T follicular helper cell (primary cell): ENCODE measurements at regions not wholly inside any gene's neighbourhood (a gene's known extent, or its start where the extent isn't known, plus 50 kb on each side); places are given as distances from the start of the nearest gene placed in this dataset.

Experiments used
- DNase-seq: peaks from one replicate; pipeline ENCODE4 v3.0.0-alpha.2; 2020; ENCODE audit warnings: low read depth

DNA sequence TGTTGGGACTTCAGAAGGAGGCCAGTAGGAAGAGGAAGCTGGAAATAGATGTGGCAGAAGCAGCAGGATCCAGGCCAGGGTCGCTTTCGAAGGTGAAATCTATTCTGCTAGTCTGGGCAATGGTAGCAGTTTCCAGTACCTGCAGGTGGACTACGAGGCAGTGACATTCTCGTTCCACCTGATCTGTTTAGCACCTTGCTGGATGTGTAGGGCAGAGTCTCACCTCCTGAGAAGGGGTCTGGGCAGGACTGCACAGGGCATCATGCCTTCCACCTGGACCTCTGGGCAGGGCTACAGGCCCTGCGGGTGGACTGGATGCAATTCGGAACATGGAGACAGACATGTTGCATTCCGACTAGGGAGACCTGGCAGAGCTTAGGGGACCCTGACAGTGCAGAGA lies 254.8 kb upstream of the ZNF32 start:
- DNase-seq = no peak

DNA sequence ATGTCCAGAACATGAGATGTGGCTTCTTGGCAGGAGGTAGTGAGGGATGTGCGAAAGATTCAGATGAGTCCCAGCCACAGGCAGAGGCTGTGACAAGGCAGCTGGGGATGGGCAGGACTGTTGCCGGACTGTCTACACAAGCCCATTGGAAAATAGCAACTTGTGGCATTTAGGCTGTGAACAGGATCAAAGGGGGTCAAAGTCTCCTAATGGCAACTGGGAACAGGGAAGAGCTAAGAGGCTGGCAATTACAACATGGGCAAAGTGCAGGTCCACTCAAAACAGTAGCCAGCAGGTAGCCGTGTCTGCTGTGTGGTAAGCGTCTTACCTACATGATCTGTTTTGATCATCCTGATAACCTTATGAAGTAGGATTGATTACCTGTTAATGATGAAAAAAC lies 254.2 kb upstream of the ZNF32 start:
- no peak for DNase-seq

DNA sequence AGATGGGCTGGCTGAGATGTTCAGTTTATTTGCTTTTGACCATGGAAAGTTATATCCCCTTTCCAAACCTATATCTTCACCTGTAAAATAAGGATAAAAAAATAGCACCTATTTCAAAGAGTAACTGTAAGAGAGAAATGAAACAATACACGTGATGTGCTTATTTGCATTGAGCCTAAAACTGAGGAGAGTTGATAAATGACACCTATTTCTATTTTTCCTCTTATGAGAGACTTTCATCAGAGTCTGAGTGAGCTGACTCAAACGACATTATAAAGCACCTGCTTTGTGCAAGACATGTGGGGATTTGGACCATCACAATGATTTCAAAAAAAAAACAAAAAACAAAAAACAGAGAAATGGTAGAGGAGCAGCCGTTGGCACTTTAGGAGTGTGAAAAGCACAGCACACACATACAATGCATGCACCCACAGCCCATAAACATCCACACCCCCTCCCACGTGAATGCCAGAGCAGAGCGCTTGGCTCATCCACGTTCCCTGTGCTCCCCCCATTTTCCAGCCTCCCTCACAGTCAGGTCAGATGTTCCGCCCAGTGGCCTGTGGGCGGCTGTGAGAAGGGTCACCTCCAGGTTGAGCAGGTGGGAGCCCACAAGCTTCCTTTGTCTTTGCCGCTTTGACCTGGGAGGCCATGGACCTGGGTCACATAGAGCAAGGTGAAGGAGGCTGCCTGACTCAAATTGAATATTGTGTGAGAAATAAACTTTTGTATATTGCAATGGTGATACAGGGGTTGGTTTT lies 253.2 kb upstream of the ZNF32 start:
- no peak for DNase-seq

DNA sequence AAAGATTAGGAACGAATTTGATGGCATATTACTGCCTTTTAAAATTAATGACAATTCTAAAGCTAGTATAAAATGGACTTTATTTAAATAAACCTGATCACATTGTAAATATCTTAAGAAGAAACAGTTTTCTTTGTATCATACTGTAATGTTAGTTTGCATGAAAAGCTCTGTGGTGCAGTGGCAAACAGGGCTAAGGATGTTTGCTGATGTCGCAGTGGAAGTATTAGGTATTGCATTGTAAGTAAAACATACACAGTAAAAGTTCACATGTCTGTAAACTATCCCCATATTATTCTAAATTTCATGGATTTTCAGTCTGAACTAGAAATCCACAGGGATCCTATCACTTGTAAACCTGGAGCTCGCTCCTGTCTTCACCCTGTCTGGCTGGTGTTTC lies 252.6 kb upstream of the ZNF32 start:
- no peak for DNase-seq

DNA sequence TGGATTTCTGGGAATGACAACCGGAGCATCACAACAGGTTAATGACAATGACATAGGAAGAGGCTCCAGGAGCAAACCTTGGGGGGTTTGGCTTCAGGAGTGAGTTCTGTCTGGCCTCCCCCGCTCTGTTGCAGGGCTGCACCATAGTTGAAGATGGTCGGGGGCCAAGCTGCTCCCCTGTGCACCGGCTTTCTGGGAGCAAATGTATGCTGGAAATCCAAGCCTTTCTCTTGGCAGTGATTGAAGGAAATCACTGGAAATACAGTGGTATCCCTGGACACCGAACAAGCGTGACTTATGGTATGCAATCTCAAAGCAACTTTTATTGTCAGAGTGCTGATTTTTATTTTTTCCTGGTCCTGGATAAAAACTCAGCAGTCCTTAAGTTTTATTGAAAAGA lies 251.9 kb upstream of the ZNF32 start:
- DNase-seq = no peak

DNA sequence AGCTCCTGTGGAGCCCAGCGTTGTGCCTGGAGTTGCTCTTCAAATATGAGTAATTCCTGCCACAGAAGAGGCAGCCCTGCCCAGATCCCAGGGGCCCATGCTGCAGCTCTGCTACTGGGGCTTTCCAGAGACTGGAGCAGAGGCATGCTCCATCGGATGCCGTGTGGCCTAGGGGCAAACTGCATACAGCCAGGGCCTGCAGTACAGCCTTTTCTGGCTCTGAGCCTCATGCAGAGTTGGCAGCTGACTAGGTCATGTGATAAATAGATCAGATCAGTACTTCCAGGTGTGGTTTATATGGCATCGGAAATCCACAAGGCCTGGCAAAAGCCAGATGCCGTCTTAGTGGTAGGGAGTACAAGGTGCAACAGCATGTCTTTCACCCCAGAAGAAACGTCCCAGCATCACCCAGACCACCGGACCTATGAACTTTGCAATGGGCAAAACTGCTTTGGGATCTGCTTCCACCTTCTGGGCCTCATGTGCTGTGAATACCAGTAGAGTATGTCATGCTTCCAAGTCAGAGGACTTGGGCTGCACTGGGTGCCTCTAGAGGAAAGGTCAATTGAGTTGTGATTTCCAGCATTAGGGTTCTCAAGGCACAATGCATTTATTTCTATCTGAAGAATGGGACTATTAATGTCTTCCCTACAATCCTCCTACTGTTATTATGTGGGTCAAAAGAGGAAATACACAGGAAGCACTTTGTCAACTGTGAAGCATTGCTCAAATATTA lies 250.7 kb upstream of the ZNF32 start:
- DNase-seq = no peak

DNA sequence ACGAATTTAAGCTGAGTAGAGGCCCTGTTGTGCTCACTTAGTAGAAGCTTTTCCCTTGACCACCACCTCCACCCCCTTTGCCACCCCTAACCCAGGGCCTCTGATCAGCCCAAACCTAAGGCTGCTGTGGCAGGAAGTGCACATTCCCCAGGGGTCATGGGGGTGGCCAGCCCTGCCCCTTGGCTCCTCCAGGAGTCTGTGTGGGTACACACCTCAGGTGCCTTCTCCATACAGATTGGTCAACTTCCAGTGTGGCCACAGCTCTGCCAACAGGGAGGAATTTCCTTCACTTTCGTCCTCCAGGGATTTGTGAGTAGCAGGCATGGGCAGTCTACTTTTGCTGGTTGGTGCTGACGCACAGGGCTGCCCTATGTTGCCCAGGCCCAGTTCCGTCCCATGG lies 249.9 kb upstream of the ZNF32 start:
- no peak for DNase-seq

DNA sequence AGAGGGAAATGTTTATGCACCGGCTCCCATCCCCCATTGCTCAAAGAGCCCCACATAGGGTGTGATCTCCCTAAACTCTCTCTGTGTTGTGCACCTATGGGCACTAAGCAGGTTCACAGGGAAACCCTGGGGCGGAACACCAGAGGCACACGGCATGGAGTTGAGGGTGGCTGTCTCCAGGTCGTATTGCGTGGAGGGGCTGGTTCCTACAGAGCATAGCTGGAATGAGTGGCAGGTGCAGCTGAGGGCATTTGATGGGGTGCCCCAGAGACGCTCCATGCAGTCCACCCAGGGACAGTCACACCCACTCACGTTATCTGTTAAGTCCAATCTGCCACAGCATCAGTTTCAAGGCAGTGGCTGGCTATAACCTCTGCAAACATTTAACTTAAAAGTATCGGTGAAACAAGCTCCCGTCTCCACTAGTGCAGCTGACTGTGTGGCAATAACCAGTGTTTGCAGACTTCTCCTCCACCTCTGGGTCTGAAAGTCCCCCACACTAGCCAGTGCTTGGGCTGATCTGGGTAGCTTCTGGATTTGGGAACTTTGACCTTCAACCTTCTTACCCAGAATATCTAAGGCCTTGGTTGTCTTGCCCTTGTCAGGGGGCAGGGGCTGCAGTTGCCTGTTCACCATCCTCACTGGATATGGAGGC lies 249.2 kb upstream of the ZNF32 start:
- DNase-seq = no peak

DNA sequence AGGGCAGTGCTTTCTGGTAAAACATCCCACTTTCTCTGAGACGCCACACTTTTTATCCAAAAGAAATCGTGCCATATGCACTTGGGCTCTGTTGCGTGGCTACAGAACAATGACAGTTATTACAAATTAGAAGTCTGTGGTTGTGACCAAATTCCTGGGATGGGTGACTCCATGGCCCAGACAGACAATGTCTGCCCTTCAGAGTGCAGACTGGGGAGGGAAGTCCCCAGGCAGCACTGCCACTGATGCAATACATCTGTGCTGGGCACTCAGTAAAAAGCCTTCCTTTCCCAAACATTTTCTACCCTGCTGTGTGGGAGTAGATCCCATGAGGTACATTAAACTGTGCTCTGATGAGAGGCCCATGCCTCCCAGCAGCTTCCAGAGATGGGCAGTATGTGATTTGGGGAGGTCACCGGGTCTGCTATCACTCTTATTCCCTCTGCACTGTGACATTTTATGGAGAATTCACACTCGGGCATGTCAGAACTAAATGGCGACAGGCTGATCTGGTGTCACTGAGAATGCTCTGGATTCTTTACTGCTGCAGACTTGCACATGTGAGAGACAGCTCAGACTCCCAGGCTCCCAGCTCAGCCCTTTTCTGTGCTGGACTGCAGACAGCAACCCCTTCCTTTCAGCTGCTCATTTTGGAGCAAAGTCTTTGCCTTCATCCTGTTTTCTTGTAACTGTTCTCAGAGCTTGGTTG lies 243.5 kb upstream of the ZNF32 start:
- no peak for DNase-seq

DNA sequence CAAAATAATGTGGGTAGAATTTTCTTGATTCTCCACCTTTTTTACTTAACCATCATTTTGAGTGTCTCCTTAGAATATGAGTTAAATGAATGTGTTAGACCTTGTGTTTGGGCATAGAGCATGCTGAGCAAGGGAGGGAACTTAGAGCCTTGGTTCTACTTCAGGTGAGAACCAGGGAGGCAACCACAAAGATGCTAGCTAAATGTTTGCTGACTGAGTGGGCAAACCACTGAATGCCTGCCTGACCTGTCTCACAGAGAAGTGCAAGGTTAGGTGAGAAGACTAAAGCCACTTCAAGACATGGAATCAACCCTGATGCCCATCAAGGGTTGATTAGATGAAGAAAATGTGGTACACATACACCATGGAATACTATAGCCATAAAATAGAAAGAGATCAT lies 242.6 kb upstream of the ZNF32 start:
- no peak for DNase-seq

DNA sequence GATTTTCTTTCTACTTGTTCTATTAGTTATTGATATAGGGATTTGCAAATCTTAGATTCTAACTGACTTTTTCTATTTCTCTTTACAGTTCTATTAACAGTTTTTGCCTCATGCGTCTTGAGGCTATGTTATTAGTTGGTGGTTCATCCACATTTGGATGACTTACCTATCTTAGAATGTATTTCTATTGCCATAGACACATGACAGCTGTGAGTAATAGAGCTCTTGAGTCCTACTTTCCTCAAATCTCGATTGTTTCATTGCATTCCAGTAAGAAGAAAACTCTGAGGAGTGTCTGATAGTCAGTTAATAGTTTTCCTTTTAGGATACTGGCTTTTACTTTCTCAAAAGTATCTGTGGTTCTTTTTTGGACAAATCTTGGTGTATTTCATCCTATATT lies 241.4 kb upstream of the ZNF32 start:
- no peak for DNase-seq

DNA sequence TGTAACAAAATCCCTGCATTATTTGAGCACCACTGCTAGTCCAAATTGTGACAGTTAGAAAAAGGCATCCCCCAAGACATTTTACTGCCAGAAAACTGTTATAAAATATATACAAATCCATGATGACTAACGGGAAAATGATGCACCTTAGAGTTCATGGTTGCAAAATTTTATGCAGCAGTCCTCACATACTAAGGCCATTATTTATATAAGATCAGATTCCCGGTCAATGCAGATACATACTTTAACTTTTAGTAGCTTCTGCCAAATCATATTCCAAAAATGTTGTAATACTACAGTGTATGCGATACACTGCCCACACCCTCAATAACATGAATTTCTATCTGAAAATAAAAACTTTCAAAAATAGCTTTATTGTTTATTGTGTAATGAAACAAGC lies 239.9 kb upstream of the ZNF32 start:
- DNase-seq = no peak

DNA sequence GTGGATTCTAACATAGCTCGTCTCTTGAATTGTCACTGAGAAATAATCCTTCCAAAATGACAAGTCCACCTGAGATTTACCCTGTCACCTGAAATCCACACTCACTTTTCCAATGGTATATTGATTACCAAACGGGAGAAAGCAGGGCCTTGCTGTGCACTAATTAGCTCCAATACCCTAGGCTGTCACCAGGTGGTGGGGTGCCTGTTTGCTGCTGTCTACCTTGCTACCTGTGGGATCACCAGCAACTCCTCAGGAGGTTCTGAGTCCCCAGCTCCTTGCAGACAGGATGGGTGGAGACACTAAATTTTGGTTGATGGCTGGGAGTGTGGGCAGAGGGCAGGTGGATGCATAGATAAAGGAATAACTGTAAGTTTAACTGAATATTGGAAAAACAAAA lies 237.2 kb upstream of the ZNF32 start:
- no peak for DNase-seq

DNA sequence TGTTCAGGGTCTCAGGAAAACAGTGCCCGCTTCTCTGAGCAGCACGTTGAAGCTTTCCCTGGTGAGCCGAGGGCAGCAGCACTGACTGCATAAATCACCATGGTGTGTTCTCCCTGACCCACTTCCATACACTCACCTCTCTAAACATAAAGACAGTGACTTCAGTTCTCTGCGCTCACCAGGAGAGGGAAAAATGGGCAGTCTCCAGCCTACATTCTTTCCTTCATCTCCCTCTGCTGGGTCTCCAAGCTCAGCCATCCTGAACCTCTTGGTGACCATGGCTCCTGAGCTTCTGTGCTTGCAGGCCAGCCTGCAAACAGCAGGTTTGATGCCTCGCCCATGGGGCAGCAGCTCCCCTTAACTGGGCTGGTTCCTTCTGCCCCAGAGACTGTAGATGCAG lies 236.6 kb upstream of the ZNF32 start:
- no peak for DNase-seq

DNA sequence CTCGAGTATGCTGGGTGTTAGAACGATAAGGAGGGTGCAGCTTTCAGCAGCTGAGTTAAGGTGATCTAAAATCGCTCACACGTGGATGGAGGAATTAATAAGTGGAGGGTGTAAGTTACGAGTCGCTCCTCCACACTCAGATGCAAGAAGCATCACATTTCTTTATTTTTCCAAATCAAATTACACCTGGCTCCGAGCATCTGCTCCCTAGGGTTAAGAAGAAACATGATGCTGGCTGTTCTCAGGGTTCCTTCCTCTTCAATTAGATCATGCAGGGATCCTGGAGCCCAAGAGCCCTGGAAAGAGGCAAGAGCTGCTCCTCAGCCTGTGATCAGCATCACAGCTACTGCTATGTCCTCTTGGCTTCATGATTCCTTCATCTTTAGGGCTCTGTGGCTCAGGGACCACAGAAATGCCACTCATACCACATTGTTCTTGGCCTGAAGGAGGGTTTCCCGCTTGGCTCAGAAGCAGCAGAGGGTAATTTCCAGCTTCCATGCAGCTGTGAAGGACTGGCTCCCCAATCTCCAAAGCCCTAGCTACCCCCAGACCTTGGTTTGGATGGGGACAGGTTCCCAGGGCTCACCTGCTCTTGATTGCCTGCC lies 235.9 kb upstream of the ZNF32 start:
- no peak for DNase-seq

DNA sequence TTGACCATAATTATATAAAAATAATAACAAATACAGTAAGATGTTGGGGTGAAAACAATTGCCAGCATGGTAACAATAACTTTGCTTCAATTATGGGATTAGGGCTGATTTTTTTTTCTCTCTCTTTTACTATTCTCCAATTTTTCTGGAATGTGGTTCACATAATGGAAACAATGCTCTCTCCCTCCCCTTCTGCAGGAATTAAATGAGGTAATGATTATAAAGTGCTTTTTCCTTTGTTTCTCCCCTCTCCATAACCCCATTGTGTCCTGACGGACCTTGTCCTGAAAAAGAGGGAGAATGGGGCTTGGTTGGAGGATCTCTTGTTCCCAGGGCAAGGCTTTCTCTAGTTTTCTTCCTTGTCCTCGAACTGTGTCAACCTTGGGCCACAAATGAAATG lies 234.0 kb upstream of the ZNF32 start:
- no peak for DNase-seq

DNA sequence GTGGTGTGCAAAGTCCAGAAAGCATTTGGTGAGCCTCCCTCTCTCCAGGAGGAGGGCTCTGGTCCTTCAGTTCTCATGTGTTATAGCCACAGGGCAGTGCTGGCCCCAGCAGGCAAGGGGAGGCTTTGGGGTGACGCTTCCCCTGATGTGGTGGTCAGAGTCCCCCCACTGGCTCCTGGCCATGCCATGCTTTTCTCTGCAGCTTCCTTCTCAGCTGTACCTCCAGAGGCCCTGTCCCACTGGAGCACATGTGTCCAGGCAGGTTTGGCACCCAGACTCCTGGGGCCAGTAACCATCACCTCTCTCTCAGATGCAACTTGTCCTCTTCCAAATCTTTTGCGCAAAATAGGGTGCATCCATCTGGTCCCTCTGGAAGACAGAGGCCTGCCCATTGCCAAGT lies 233.0 kb upstream of the ZNF32 start:
- no peak for DNase-seq

DNA sequence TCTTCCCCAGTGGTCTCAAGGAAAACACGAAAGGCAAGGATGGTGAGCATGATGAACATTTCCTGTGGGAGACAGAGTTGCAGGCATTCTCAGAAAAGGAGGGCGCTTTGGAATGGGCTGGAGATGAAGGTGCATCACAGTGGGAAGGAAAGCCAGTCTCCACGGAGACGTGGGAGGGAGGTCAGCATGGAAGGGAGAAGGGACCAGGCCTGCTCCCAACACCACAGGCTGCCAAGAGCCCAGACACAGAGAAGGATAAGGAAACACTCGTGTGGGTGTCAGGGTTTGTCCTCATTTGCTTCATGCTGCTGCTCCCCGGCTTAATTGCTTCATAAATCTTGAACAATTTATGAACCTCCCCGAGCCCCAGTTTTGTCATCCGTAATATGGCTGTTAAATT lies 231.5 kb upstream of the ZNF32 start:
- DNase-seq = no peak

DNA sequence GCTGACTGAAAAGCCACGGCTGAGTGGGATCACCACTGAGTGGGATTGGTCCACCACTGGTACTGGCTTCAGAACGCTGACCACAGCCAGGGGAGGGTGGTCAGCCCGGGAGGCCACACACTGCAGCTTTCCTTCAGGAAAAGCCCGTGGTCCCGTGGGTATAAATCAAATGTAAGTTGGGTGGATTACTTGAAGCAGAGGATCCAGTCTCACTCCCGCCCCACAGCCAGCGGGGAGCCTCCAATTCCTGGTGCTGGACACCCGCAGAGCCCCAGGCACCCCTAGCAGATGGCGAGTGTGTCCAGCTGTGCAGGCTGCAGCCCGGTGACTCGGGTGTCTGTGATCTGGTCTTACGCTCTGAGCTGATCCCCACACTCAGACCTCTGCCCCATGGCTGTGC lies 231.1 kb upstream of the ZNF32 start:
- no peak for DNase-seq

DNA sequence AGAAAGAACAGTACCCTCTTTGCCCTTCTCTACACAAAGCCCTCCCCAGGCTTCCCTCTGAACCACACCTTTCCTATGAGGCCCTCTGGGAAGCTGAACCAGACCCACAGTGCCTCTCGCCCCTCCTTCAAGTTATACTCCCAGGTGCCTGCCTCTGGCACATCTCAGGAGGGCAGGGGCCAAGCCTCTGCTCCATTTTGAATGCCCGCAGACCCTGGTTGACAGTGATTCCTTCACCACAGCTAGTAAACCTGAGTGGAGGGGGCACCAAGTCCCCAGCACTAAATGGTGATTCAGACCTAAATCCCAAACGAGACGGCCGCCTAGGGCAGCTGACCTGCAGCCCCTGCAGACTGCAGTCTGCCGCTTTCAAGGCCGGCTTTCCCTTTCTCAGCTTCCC lies 230.5 kb upstream of the ZNF32 start:
- DNase-seq = no peak

DNA sequence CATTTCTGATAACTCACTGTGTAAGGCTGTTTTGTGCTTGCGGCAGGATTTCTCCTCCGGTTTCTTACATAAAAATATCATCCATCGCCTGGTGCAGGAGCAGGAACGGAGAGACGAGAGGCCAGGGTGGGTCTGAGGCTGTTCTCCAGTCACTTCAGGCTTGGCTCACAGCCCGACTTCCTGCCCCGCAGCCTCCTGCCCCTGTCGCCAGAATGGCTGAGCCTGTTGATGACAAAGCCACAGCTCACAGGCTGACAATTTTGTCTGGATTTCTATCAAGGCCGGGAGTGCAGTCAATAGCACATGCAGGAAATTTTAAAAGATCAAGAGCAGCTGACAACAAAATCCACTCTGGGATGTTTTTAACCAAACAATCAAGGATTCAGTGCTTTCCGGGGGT lies 229.7 kb upstream of the ZNF32 start:
- no peak for DNase-seq

DNA sequence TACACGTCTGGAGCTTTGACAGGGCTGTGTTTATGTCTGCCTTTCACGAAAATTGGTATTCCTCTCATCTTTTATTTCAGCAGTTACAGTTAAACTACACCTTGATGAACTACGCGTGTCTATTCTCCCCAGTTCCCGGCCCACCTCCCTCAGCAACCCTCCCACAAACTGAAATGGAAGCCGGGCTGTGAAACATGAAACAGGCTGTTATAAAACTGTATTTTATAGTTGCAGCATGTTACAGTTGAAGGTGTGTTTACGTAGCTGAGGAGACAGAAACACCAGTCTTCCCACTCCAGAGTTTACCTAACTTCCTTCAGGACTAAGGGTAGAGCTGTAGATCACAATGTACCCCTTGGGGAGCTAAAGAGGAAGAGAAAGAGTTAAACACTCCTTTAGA lies 228.3 kb upstream of the ZNF32 start:
- no peak for DNase-seq
